ENCODE measurements at regions not wholly inside any gene's neighbourhood (a gene's known extent, or its start where the extent isn't known, plus 50 kb on each side); places are given as distances from the start of the nearest gene placed in this dataset.
"Not testable (repeated sequence)": the region's sequence is repeated elsewhere in the genome, so short reads cannot be mapped to it uniquely, and the experiment has no call there.

- Histone ChIP-seq H3K9ac (no peak overlapping the region), H4K20me1 (ENCODE audit: insufficient read depth) (no peaks in the 10 kb centered on the region), H3K27ac (no peak overlapping the region), H3K27me3 (ENCODE audit: insufficient read depth, low read depth) (no peaks in the 10 kb centered on the region), H3K36me3 (ENCODE audit: insufficient read depth) (no peaks in the 10 kb centered on the region), H3K4me3 (IDR thresholded peaks at IDR 0.05; ENCODE audit: insufficient read depth, low read depth, low read length) (no peak overlapping the region), H3K79me2 (ENCODE audit: insufficient read depth, low read depth) (no peaks in the 10 kb centered on the region), H2AFZ (ENCODE audit: low read depth) (no peak overlapping the region), H3K4me1 (ENCODE audit: low read depth, poor library complexity, severe bottlenecking) (no peaks in the 10 kb centered on the region), H3K4me2 (no peak overlapping the region)
- TF ChIP-seq CTCF (conservative IDR thresholded peaks at IDR 0.05; ENCODE audit: low read depth, low read length): no peak
Observed at GRCh38 chr14:105894978-105895881, 368.8 kb downstream of the TMEM121 start.

GRCh38 chr14:105896206-105896605 lies 369.8 kb downstream of the TMEM121 start:
- H2AFZ ChIP-seq (ENCODE audit: low read depth); H3K27ac ChIP-seq; H3K79me2 ChIP-seq (ENCODE audit: insufficient read depth, low read depth); H4K20me1 ChIP-seq (ENCODE audit: insufficient read depth); H3K4me2 ChIP-seq; H3K9ac ChIP-seq; H3K4me1 ChIP-seq (ENCODE audit: low read depth, poor library complexity, severe bottlenecking); H3K27me3 ChIP-seq (ENCODE audit: insufficient read depth, low read depth); H3K36me3 ChIP-seq (ENCODE audit: insufficient read depth); H3K4me3 ChIP-seq (IDR thresholded peaks at IDR 0.05; ENCODE audit: insufficient read depth, low read depth, low read length): not testable (repeated sequence)

- not testable (repeated sequence) for H2AFZ ChIP-seq (ENCODE audit: low read depth); H3K4me1 ChIP-seq (ENCODE audit: low read depth, poor library complexity, severe bottlenecking); H3K27ac ChIP-seq; H3K9ac ChIP-seq; H3K4me3 ChIP-seq (IDR thresholded peaks at IDR 0.05; ENCODE audit: insufficient read depth, low read depth, low read length); H3K79me2 ChIP-seq (ENCODE audit: insufficient read depth, low read depth); H4K20me1 ChIP-seq (ENCODE audit: insufficient read depth); H3K36me3 ChIP-seq (ENCODE audit: insufficient read depth); H3K4me2 ChIP-seq; H3K27me3 ChIP-seq (ENCODE audit: insufficient read depth, low read depth)
Observed at GRCh38 chr14:105896961-105897724, 370.8 kb downstream of the TMEM121 start.

- Histone ChIP-seq H3K79me2 (ENCODE audit: insufficient read depth, low read depth) (no peaks in the 10 kb centered on the region), H3K4me2 (no peak overlapping the region), H3K4me3 (IDR thresholded peaks at IDR 0.05; ENCODE audit: insufficient read depth, low read depth, low read length) (no peak overlapping the region), H3K9ac (no peak overlapping the region), H3K27me3 (ENCODE audit: insufficient read depth, low read depth) (no peaks in the 10 kb centered on the region), H3K27ac (no peak overlapping the region), H4K20me1 (ENCODE audit: insufficient read depth) (no peaks in the 10 kb centered on the region), H2AFZ (ENCODE audit: low read depth) (no peak overlapping the region), H3K4me1 (ENCODE audit: low read depth, poor library complexity, severe bottlenecking) (no peaks in the 10 kb centered on the region), H3K36me3 (ENCODE audit: insufficient read depth) (no peaks in the 10 kb centered on the region)
- no peak for TF ChIP-seq CTCF (conservative IDR thresholded peaks at IDR 0.05; ENCODE audit: low read depth, low read length)
Observed at GRCh38 chr14:105897725-105898113, 371.3 kb downstream of the TMEM121 start.

GRCh38 chr14:105898482-105899010 lies 372.2 kb downstream of the TMEM121 start:
- no peak overlapping the region for H3K4me3 ChIP-seq (IDR thresholded peaks at IDR 0.05; ENCODE audit: insufficient read depth, low read depth, low read length)
- H3K27me3 ChIP-seq (ENCODE audit: insufficient read depth, low read depth): no peaks in the 10 kb centered on the region
- H3K79me2 ChIP-seq (ENCODE audit: insufficient read depth, low read depth): no peaks in the 10 kb centered on the region
- H3K4me2 ChIP-seq: no peak overlapping the region
- H2AFZ ChIP-seq (ENCODE audit: low read depth): no peak overlapping the region
- no peaks in the 10 kb centered on the region for H3K36me3 ChIP-seq (ENCODE audit: insufficient read depth)
- no peaks in the 10 kb centered on the region for H4K20me1 ChIP-seq (ENCODE audit: insufficient read depth)
- TF ChIP-seq CTCF (conservative IDR thresholded peaks at IDR 0.05; ENCODE audit: low read depth, low read length): no peak
- H3K27ac ChIP-seq: no peak overlapping the region
- no peak overlapping the region for H3K9ac ChIP-seq
- no peaks in the 10 kb centered on the region for H3K4me1 ChIP-seq (ENCODE audit: low read depth, poor library complexity, severe bottlenecking)
